ENCODE measurements at regions not wholly inside any gene's neighbourhood (a gene's known extent, or its start where the extent isn't known, plus 50 kb on each side); places are given as distances from the start of the nearest gene placed in this dataset.

DNA sequence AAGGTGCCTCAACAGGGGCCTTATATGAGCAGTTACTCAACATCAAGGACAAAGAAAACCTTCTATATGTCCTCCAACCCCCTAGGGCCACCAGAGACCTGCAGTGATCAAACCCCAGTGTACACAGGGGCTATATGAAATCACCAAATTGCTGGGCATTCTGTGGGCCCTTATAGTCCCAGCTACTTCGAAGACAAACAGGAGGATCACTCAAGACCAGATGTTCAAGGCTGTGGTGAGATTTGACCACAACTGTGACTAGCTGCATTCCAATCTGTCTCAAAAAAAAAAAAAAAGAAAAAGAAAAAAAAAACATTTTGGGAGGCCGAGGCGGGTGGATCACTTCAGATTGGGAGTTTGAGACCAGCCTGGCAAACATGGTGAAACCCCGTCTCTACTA lies 51.0 kb upstream of the PRB2 start:
- FAIRE-seq, result no peak

DNA sequence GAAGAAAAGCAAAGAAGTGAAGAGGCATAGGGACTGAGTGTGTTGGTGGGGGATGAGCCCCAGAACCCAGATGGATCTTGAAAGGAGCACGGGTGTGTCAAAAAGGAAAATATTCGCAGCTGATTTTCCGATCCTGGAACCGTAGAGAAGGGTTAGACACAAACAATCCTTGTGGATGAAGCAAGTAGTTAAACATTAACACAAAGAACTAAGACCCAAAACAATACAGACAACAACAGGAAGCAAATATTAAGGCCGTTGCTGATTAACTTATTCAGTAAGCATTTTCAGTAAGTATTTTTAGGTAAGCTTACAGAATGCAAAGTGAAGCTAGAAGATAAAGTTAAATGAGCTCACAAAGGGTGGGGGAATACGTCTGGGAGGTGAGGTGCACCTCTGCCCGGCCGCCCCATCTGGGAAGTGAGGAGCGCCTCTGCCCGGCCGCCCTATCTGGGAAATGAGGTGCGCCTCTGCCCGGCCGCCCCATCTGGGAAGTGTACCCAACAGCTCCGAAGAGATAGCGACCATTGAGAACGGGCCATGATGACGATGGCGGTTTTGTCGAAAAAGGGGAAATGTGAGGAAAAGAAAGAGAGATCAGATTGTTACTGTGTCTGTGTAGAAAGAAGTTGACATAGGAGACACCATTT lies 62.8 kb upstream of the PRB2 start:
- DNase-seq (ENCODE audit: insufficient read length, low spot score) (no peak), FAIRE-seq (no peak)
- TF ChIP-seq SPI1 (IDR thresholded peaks at IDR 0.05; ENCODE audit: low read depth, low read length) (no peak), POU2F2 (IDR thresholded peaks at IDR 0.05; ENCODE audit: low read depth, low read length) (no peak), TAF1 (IDR thresholded peaks at IDR 0.05; ENCODE audit: low read depth, low read length) (no peak), POLR2A (IDR thresholded peaks at IDR 0.05; ENCODE audit: low read depth, low read length) (no peak), PAX5 (IDR thresholded peaks at IDR 0.05; ENCODE audit: insufficient read depth, low read length, severe bottlenecking) (no peak), POLR2AphosphoS5 (IDR thresholded peaks at IDR 0.05; ENCODE audit: low read depth, low read length) (no peak)

More for the DNA sequence above, 51.0 kb upstream of the PRB2 start:
- TF ChIP-seq SPI1 (IDR thresholded peaks at IDR 0.05; ENCODE audit: low read depth, low read length), result no peak
- no peak for TF ChIP-seq POLR2A (IDR thresholded peaks at IDR 0.05; ENCODE audit: low read depth, low read length)
- no peak for TF ChIP-seq POLR2AphosphoS5 (IDR thresholded peaks at IDR 0.05; ENCODE audit: low read depth, low read length)
- TF ChIP-seq PAX5 (IDR thresholded peaks at IDR 0.05; ENCODE audit: insufficient read depth, low read length, severe bottlenecking), result no peak
- TF ChIP-seq TAF1 (IDR thresholded peaks at IDR 0.05; ENCODE audit: low read depth, low read length), result no peak
- TF ChIP-seq POU2F2 (IDR thresholded peaks at IDR 0.05; ENCODE audit: low read depth, low read length), result no peak
- no peak for DNase-seq (ENCODE audit: insufficient read length, low spot score)

DNA sequence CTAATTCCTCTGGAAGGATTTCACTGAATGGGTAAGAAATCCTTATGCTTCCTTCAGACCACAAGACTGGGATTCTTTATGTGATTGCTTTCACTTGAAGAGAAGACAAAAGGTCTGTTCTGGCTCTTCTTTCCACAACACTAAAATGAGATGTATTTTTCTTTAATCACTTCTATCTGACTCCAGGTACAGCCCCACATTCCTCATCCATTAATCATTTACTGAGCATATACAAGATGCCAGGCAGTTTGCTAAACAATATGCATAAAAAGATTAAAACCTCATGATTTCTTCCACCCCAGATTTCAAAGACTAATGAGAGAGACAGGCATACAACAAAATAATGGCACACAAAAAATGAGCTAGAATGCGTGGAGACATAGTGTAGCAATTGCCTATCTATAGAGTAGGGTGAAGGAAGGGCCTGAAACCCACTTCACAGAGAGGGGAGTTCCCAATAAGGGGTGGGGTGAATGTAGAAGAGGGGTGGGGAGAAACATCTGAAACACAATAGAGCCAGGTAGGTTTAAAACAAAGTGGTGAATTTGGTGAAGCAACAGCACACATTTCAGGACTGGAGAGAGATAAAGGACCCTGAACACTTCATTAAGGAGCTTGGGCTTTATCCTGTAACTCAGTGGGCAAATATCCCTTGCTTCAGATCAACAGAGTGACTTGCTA lies 65.1 kb upstream of the PRB2 start:
- FAIRE-seq (no peak), DNase-seq (ENCODE audit: insufficient read length, low spot score) (no peak)
- no peak for TF ChIP-seq TAF1 (IDR thresholded peaks at IDR 0.05; ENCODE audit: low read depth, low read length)
- TF ChIP-seq SPI1 (IDR thresholded peaks at IDR 0.05; ENCODE audit: low read depth, low read length), result no peak
- no peak for TF ChIP-seq POLR2AphosphoS5 (IDR thresholded peaks at IDR 0.05; ENCODE audit: low read depth, low read length)
- TF ChIP-seq POU2F2 (IDR thresholded peaks at IDR 0.05; ENCODE audit: low read depth, low read length), result no peak
- TF ChIP-seq PAX5 (IDR thresholded peaks at IDR 0.05; ENCODE audit: insufficient read depth, low read length, severe bottlenecking), result no peak
- no peak for TF ChIP-seq POLR2A (IDR thresholded peaks at IDR 0.05; ENCODE audit: low read depth, low read length)

DNA sequence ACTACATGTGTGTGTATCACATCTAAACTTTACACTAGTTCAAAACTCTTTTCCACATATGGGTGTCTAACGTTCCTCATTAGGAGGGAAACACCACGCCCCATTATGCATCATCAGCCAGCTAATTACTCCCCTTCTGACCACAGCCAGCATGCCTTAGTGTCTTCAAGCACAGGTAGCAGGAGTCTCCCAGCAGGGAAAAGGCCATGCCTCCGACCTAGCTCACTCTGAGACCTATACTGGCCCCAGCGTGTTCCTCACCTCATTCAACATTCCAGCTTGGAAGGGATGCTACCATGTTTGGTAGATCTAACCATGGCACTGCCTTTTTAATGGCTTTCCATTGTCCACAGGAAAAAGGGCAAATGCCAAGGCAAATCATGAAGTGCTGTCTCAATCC lies 66.1 kb upstream of the PRB2 start:
- DNase-seq (ENCODE audit: insufficient read length, low spot score), result no peak
- TF ChIP-seq POLR2A (IDR thresholded peaks at IDR 0.05; ENCODE audit: low read depth, low read length), result no peak
- TF ChIP-seq POLR2AphosphoS5 (IDR thresholded peaks at IDR 0.05; ENCODE audit: low read depth, low read length), result no peak
- no peak for TF ChIP-seq TAF1 (IDR thresholded peaks at IDR 0.05; ENCODE audit: low read depth, low read length)
- TF ChIP-seq PAX5 (IDR thresholded peaks at IDR 0.05; ENCODE audit: insufficient read depth, low read length, severe bottlenecking), result no peak
- no peak for TF ChIP-seq POU2F2 (IDR thresholded peaks at IDR 0.05; ENCODE audit: low read depth, low read length)
- no peak for TF ChIP-seq SPI1 (IDR thresholded peaks at IDR 0.05; ENCODE audit: low read depth, low read length)
- no peak for FAIRE-seq

DNA sequence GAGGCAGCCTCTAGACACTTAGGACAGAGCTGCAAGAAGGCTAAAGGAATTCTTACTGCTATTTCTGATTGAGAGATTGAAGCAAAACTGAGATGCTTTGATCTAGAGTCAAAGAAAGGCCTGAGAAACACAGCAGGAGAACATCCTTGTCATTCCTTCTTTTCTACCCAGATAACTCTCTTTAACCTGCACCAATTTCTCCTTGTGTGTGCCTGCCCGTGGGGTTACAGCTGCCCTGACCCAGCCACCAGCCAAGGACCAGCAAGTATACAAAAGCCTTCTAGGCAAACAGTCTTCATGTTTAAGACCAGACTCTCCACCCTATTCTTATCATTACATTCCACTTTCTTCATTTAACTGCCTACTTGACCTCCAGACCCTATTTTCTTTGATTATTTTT lies 81.7 kb upstream of the PRB2 start:
- DNase-seq (ENCODE audit: insufficient read length, low spot score), result no peak
- TF ChIP-seq POU2F2 (IDR thresholded peaks at IDR 0.05; ENCODE audit: low read depth, low read length) (no peak), TAF1 (IDR thresholded peaks at IDR 0.05; ENCODE audit: low read depth, low read length) (no peak), PAX5 (IDR thresholded peaks at IDR 0.05; ENCODE audit: insufficient read depth, low read length, severe bottlenecking) (no peak), SPI1 (IDR thresholded peaks at IDR 0.05; ENCODE audit: low read depth, low read length) (no peak), POLR2A (IDR thresholded peaks at IDR 0.05; ENCODE audit: low read depth, low read length) (no peak), POLR2AphosphoS5 (IDR thresholded peaks at IDR 0.05; ENCODE audit: low read depth, low read length) (no peak)
- FAIRE-seq, result no peak

DNA sequence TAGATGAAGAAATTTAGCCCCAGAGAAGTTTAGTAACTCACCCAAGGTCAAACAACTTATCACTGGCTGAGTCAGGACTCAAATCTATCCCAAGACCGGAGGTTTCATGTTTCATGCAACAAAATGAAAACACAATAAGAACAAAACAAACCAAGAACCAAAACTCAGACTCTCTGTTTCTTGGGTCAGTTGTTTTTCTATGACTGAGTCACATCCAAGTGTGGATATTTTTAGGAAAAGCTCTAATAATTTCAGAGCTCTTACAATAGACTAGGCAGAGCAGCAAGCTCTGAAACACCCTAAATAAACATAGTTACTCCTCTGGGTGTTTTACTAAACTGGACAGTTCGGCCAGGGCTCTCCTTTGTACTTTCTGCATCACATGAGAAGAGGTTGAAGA lies 87.6 kb upstream of the PRB2 start:
- no peak for TF ChIP-seq TAF1 (IDR thresholded peaks at IDR 0.05; ENCODE audit: low read depth, low read length)
- TF ChIP-seq POLR2AphosphoS5 (IDR thresholded peaks at IDR 0.05; ENCODE audit: low read depth, low read length), result no peak
- TF ChIP-seq POLR2A (IDR thresholded peaks at IDR 0.05; ENCODE audit: low read depth, low read length), result no peak
- TF ChIP-seq SPI1 (IDR thresholded peaks at IDR 0.05; ENCODE audit: low read depth, low read length), result no peak
- TF ChIP-seq POU2F2 (IDR thresholded peaks at IDR 0.05; ENCODE audit: low read depth, low read length), result no peak
- TF ChIP-seq PAX5 (IDR thresholded peaks at IDR 0.05; ENCODE audit: insufficient read depth, low read length, severe bottlenecking), result no peak
- no peak for DNase-seq (ENCODE audit: insufficient read length, low spot score)
- no peak for FAIRE-seq

DNA sequence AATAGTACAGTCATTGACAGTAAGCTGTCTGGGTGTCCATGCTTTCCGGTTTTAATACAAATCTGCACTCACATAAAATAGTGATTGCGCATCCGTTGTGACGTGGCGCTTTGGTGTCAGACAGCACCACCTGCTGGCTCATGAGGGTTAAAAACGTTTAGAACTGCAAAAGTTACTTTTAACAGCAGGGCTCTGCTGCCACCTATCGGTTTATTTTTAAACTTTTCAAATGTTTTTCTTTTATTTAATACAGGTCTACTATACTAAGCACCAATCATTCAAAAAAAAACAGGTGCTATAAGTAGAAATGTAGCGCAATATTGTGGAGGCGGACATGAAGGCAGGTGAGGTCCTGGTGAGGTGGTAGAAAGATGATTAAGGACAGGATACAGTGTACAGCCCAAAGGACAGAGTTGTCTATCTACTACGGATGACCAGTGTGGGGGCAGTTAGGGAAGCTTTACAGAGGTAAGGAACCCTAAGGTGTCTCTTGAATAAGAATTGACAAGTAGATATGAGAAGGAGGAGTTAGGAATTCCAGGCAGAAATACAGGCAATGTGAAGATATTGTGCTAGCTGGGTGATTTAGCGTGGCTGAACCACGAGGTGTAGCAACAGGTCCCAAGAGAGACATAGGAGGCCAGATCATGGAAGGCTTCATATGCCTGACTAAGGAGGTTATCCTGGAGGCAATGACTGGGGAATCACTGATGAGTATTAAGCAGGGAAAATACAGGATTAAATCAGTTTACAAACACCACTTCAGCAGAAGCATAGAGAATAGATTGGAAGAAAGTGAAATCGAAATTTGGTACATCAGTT lies 91.5 kb upstream of the PRB2 start:
- no peak for TF ChIP-seq SPI1 (IDR thresholded peaks at IDR 0.05; ENCODE audit: low read depth, low read length)
- TF ChIP-seq POLR2AphosphoS5 (IDR thresholded peaks at IDR 0.05; ENCODE audit: low read depth, low read length), result no peak
- TF ChIP-seq POU2F2 (IDR thresholded peaks at IDR 0.05; ENCODE audit: low read depth, low read length), result no peak
- TF ChIP-seq TAF1 (IDR thresholded peaks at IDR 0.05; ENCODE audit: low read depth, low read length), result no peak
- no peak for TF ChIP-seq POLR2A (IDR thresholded peaks at IDR 0.05; ENCODE audit: low read depth, low read length)
- no peak for TF ChIP-seq PAX5 (IDR thresholded peaks at IDR 0.05; ENCODE audit: insufficient read depth, low read length, severe bottlenecking)
- peak; percentile 90 for FAIRE-seq

DNA sequence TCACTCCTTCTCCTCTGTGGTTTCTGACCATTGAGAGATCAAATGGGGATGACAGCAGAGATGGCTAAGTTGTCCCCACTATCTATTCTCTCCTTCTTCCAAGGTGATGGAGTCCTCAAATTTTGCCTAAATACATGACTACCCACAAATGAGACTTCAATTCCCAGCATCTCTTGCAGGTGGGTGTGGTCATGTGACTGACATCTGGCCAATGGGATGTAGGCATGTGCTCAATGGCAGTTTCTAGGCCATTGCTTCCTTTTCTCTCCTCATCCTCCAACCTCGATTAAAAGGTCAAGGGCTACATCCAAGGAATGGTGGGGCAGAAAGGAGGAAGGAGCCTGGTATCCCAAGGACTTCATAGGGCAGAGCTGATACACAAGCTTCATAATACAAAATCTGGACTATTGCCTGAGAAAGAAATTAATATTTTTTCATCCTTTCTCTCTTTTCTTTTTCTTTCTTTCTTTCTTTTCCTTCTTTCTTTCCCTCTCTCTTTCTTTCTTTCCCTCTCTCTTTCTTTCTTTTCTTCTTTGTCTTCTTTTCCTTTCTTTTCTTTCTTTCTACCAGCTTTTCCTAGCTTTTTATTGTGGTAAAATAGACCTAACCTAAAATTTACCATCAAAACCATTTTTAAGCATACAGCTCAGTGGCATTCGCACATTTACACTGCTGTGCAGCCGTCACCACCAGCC lies 100.9 kb upstream of the PRB2 start:
- FAIRE-seq (no peak), DNase-seq (ENCODE audit: insufficient read length, low spot score) (no peak)
- no peak for TF ChIP-seq TAF1 (IDR thresholded peaks at IDR 0.05; ENCODE audit: low read depth, low read length)
- no peak for TF ChIP-seq POLR2AphosphoS5 (IDR thresholded peaks at IDR 0.05; ENCODE audit: low read depth, low read length)
- no peak for TF ChIP-seq POU2F2 (IDR thresholded peaks at IDR 0.05; ENCODE audit: low read depth, low read length)
- no peak for TF ChIP-seq PAX5 (IDR thresholded peaks at IDR 0.05; ENCODE audit: insufficient read depth, low read length, severe bottlenecking)
- no peak for TF ChIP-seq POLR2A (IDR thresholded peaks at IDR 0.05; ENCODE audit: low read depth, low read length)
- no peak for TF ChIP-seq SPI1 (IDR thresholded peaks at IDR 0.05; ENCODE audit: low read depth, low read length)

More for the DNA sequence above, 91.5 kb upstream of the PRB2 start:
- peak; percentile 25 for DNase-seq (ENCODE audit: insufficient read length, low spot score)
